ENCODE measurements at regions not wholly inside any gene's neighbourhood (a gene's known extent, or its start where the extent isn't known, plus 50 kb on each side); places are given as distances from the start of the nearest gene placed in this dataset.
"Not testable (repeated sequence)": the region's sequence is repeated elsewhere in the genome, so short reads cannot be mapped to it uniquely, and the experiment has no call there.

DNA sequence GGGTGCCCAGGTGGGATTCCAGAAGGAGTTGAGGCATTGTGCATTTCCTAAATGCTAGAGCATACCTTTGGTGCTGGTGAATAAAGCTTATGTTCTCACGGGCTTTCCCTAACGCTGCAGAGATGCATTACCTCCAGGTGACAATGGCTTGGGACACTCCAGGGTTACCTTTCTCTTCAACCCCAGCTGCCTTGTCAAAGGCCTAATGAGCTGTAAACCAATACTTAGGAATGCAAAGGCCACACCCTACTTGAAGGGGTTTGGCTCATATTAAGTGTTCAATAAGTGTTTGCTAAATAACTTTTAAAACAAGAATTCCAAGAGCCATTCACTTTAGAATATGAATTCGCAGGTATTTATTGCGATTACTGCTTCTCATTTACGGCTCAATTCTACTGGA lies 77.6 kb upstream of the PAX8 start:
- TF ChIP-seq, protein P1, sequence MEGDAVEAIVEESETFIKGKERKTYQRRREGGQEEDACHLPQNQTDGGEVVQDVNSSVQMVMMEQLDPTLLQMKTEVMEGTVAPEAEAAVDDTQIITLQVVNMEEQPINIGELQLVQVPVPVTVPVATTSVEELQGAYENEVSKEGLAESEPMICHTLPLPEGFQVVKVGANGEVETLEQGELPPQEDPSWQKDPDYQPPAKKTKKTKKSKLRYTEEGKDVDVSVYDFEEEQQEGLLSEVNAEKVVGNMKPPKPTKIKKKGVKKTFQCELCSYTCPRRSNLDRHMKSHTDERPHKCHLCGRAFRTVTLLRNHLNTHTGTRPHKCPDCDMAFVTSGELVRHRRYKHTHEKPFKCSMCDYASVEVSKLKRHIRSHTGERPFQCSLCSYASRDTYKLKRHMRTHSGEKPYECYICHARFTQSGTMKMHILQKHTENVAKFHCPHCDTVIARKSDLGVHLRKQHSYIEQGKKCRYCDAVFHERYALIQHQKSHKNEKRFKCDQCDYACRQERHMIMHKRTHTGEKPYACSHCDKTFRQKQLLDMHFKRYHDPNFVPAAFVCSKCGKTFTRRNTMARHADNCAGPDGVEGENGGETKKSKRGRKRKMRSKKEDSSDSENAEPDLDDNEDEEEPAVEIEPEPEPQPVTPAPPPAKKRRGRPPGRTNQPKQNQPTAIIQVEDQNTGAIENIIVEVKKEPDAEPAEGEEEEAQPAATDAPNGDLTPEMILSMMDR (IDR thresholded peaks at IDR 0.05): not testable (repeated sequence)
- TF ChIP-seq POLR2A (IDR thresholded peaks at IDR 0.05): not testable (repeated sequence)
